ENCODE measurements at regions not wholly inside any gene's neighbourhood (a gene's known extent, or its start where the extent isn't known, plus 50 kb on each side); places are given as distances from the start of the nearest gene placed in this dataset.

DNA sequence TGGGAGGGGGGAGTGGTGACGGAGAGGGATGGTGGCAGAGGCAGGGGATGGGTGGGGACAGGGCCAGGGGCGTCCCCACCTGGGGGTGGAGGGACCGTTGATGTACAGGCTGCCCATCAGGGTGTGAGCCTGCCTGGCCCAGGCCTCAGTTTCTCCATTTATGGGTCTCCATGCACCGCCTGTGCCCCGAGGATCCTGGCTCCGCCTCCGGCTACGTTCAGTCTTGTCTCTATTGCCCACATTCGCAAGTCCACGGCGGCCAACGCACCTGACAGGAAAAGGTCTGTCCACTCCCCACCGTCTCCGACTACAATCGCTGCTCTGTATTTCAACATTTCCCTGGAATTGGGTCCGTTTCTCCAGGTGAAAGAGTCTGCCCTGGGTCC lies 96.3 kb upstream of the NKX1-1 start:
- TF ChIP-seq, protein P1, sequence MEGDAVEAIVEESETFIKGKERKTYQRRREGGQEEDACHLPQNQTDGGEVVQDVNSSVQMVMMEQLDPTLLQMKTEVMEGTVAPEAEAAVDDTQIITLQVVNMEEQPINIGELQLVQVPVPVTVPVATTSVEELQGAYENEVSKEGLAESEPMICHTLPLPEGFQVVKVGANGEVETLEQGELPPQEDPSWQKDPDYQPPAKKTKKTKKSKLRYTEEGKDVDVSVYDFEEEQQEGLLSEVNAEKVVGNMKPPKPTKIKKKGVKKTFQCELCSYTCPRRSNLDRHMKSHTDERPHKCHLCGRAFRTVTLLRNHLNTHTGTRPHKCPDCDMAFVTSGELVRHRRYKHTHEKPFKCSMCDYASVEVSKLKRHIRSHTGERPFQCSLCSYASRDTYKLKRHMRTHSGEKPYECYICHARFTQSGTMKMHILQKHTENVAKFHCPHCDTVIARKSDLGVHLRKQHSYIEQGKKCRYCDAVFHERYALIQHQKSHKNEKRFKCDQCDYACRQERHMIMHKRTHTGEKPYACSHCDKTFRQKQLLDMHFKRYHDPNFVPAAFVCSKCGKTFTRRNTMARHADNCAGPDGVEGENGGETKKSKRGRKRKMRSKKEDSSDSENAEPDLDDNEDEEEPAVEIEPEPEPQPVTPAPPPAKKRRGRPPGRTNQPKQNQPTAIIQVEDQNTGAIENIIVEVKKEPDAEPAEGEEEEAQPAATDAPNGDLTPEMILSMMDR (IDR thresholded peaks at IDR 0.05): no peak
- no peak for TF ChIP-seq POLR2A (IDR thresholded peaks at IDR 0.05)

All from stomach (tissue), 4 donors.